HCT116 (cell line): ENCODE measurements at regions not wholly inside any gene's neighbourhood (a gene's known extent, or its start where the extent isn't known, plus 50 kb on each side); places are given as distances from the start of the nearest gene placed in this dataset.

Source experiments
- EZH2 ChIP-seq: fragments of 200-600 bp; sonication (generic); IDR thresholded peaks from 2 replicates; pipeline ENCODE4 v1.6.1; 2017; ENCODE audit warnings: antibody characterized with exemption, mixed run types
- EZH2phosphoT487 ChIP-seq: fragments of 200-600 bp; IDR thresholded peaks from 2 replicates; pipeline ENCODE4 v1.6.1; 2018; ENCODE audit warnings: antibody characterized with exemption, borderline replicate concordance
- JUND ChIP-seq: IDR thresholded peaks from 2 replicates; pipeline ENCODE4 v1.6.1; 2012
- MAX ChIP-seq: IDR thresholded peaks from 2 replicates; pipeline ENCODE4 v1.6.1; 2012
- POLR2A ChIP-seq: IDR thresholded peaks from 2 replicates; pipeline ENCODE4 v1.7.0; 2011; ENCODE audit warnings: borderline replicate concordance; ENCODE audit not compliant: insufficient read depth, insufficient read length; ENCODE audit errors: extremely low read depth
- POLR2AphosphoS5 ChIP-seq: IDR thresholded peaks from 2 replicates; pipeline ENCODE4 v1.6.1; 2011; ENCODE audit warnings: mild to moderate bottlenecking, low read depth, low read length, moderate library complexity
- RAD21 ChIP-seq: IDR thresholded peaks from 2 replicates; pipeline ENCODE4 v1.6.1; 2012; ENCODE audit warnings: low read depth, mild to moderate bottlenecking
- REST ChIP-seq: IDR thresholded peaks from 2 replicates; pipeline ENCODE4 v1.6.1; 2012; ENCODE audit warnings: low read depth
- SIN3A ChIP-seq: IDR thresholded peaks from 2 replicates; pipeline ENCODE4 v1.6.1; 2012; ENCODE audit warnings: low read depth
- SP1 ChIP-seq: IDR thresholded peaks from 2 replicates; pipeline ENCODE4 v1.6.1; 2012; ENCODE audit warnings: low read depth
- YY1 ChIP-seq: IDR thresholded peaks from 2 replicates; pipeline ENCODE4 v1.6.1; 2011; ENCODE audit warnings: low read length, low read depth, moderate library complexity, mild to moderate bottlenecking; ENCODE audit not compliant: insufficient replicate concordance; ENCODE audit errors: extremely low read depth
- TF ChIP-seq, protein P1 (sequence below), 3 experiments: fragments of 200-600 bp in 1 of 3; sonication (generic) in 1 of 3; IDR thresholded peaks in 2 of 3; conservative IDR thresholded peaks in 1 of 3; 2 replicates each; pipeline ENCODE4 v1.5.1; 2012 to 2017; ENCODE audit warnings: low read depth in 2 of 3, low read length in 2 of 3, antibody characterized with exemption in 1 of 3, borderline replicate concordance in 1 of 3, control low read depth in 1 of 3, mild to moderate bottlenecking in 1 of 3, mixed read lengths in 1 of 3, mixed run types in 1 of 3, moderate library complexity in 1 of 3; ENCODE audit not compliant: insufficient read depth in 1 of 3
- TF ChIP-seq, protein P2 (sequence below): IDR thresholded peaks from 2 replicates; pipeline ENCODE4 v1.6.1; 2012

DNA sequence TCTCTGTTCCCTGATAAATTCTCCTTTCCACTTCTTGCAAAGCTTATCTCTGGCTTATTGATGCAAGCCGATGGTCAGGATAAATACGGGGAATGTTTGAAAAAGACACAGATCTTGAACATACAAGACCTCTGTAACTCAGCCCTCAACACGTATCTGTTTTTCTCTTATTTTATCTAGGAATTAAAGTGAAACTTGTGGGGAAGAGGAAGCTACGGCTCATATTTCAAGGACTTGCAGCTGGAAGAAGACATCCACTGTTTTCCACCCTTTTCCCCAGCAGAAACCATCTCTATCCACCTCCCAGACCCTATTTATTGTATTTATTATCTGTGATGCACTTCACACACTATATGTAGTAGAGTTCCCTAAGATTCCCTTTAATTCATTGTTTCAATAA lies 98.4 kb upstream of the TANK start:
- TF ChIP-seq, protein P1, sequence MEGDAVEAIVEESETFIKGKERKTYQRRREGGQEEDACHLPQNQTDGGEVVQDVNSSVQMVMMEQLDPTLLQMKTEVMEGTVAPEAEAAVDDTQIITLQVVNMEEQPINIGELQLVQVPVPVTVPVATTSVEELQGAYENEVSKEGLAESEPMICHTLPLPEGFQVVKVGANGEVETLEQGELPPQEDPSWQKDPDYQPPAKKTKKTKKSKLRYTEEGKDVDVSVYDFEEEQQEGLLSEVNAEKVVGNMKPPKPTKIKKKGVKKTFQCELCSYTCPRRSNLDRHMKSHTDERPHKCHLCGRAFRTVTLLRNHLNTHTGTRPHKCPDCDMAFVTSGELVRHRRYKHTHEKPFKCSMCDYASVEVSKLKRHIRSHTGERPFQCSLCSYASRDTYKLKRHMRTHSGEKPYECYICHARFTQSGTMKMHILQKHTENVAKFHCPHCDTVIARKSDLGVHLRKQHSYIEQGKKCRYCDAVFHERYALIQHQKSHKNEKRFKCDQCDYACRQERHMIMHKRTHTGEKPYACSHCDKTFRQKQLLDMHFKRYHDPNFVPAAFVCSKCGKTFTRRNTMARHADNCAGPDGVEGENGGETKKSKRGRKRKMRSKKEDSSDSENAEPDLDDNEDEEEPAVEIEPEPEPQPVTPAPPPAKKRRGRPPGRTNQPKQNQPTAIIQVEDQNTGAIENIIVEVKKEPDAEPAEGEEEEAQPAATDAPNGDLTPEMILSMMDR (IDR thresholded peaks at IDR 0.05 in 2 of 3, conservative IDR thresholded peaks at IDR 0.05 in 1 of 3; ENCODE audit: borderline replicate concordance in 1 of 3, insufficient read depth in 1 of 3, low read depth in 2 of 3, low read length in 2 of 3) = no peak
- TF ChIP-seq JUND = no peak
- TF ChIP-seq SIN3A = no peak
- no peak for TF ChIP-seq EZH2
- no peak for TF ChIP-seq POLR2A
- TF ChIP-seq SP1 = no peak
- no peak for TF ChIP-seq REST
- no peak for TF ChIP-seq POLR2AphosphoS5
- TF ChIP-seq, protein P2, sequence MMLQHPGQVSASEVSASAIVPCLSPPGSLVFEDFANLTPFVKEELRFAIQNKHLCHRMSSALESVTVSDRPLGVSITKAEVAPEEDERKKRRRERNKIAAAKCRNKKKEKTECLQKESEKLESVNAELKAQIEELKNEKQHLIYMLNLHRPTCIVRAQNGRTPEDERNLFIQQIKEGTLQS = no peak
- TF ChIP-seq RAD21 = no peak
- TF ChIP-seq YY1 = no peak
- no peak for TF ChIP-seq EZH2phosphoT487
- no peak for TF ChIP-seq MAX
